Adrenal gland (tissue), 5 donors: ENCODE measurements at regions not wholly inside any gene's neighbourhood (a gene's known extent, or its start where the extent isn't known, plus 50 kb on each side); places are given as distances from the start of the nearest gene placed in this dataset.

ENCODE experiments used
- POLR2A ChIP-seq, 2 donors: fragments of 450-650 bp; IDR thresholded peaks; one replicate each; pipeline ENCODE4 v1.6.1; 2017; ENCODE audit warnings: antibody characterized with exemption in 2 of 2, mild to moderate bottlenecking in 2 of 2, moderate library complexity in 1 of 2
- TF ChIP-seq, protein P1 (sequence below), 6 experiments: fragments of 450-650 bp in 4 of 6; fragments of 200-600 bp in 2 of 6; sonication (generic) in 1 of 6; IDR thresholded peaks; 1 replicate in 5 of 6; 2 replicates in 1 of 6; pipeline versions ENCODE4 v1.5.1 to v1.8.0; 2016 to 2021; ENCODE audit warnings: antibody characterized with exemption in 6 of 6, mild to moderate bottlenecking in 2 of 6, moderate library complexity in 1 of 6
- donor health status: DM: no; HTN: no; CAD: no.

DNA sequence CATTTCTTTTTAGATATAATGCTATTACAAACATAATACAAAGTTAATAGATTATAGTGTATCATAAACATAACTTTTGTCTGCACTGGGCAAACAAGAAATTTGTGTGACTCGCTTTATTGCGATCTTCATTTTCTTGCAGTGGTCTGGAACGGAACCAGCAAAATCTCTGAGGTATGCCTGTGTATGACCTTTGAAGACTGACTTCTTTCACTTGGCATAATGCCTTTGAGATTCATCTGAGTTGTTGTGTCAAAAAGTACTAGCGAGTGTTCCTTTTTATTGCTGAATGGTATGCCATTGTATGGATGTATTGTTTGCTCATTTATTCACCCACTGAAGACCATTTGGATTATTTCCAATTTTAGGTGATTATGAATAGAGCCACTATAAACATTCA, 69.2 kb downstream of the TANC2 start:
- TF ChIP-seq, protein P1, sequence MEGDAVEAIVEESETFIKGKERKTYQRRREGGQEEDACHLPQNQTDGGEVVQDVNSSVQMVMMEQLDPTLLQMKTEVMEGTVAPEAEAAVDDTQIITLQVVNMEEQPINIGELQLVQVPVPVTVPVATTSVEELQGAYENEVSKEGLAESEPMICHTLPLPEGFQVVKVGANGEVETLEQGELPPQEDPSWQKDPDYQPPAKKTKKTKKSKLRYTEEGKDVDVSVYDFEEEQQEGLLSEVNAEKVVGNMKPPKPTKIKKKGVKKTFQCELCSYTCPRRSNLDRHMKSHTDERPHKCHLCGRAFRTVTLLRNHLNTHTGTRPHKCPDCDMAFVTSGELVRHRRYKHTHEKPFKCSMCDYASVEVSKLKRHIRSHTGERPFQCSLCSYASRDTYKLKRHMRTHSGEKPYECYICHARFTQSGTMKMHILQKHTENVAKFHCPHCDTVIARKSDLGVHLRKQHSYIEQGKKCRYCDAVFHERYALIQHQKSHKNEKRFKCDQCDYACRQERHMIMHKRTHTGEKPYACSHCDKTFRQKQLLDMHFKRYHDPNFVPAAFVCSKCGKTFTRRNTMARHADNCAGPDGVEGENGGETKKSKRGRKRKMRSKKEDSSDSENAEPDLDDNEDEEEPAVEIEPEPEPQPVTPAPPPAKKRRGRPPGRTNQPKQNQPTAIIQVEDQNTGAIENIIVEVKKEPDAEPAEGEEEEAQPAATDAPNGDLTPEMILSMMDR (IDR thresholded peaks at IDR 0.05), result no peak
- no peak for TF ChIP-seq POLR2A (IDR thresholded peaks at IDR 0.05)
